Stomach (tissue), 8 donors: ENCODE measurements at regions not wholly inside any gene's neighbourhood (a gene's known extent, or its start where the extent isn't known, plus 50 kb on each side); places are given as distances from the start of the nearest gene placed in this dataset.

Source experiments
- DNase-seq, 2 donors: peaks; one replicate each; pipeline versions ENCODE4 v3.0.0 to v3.0.0-alpha.2; 2013 to 2019
- H3K27ac ChIP-seq, 5 donors: fragments of 200-600 bp in 4 of 5; sonication (generic) in 4 of 5; one replicate each; pipeline ENCODE4 v1.5.1; 2013 to 2019; ENCODE audit warnings: mild to moderate bottlenecking in 1 of 5, moderate library complexity in 1 of 5
- H3K27me3 ChIP-seq, 3 donors: fragments of 200-600 bp; sonication (generic); one replicate each; pipeline ENCODE4 v1.5.1; 2017 to 2019; ENCODE audit warnings: mixed run types in 1 of 3
- H3K36me3 ChIP-seq, 4 donors: fragments of 200-600 bp; sonication (generic); 1 replicate in 3 of 4; 2 replicates in 1 of 4; pipeline ENCODE4 v1.5.1; 2016 to 2019
- H3K4me1 ChIP-seq, 4 donors: fragments of 200-600 bp; sonication (generic); one replicate each; pipeline ENCODE4 v1.5.1; 2016 to 2019
- H3K4me3 ChIP-seq, 4 donors: fragments of 200-600 bp; sonication (generic) in 3 of 4; one replicate each; pipeline ENCODE4 v1.5.1; 2016 to 2019; ENCODE audit warnings: mild to moderate bottlenecking in 1 of 4
- H3K9me3 ChIP-seq, 4 donors: fragments of 200-600 bp; sonication (generic); one replicate each; pipeline ENCODE4 v1.5.1; 2016 to 2019
- CTCF ChIP-seq, 7 experiments: fragments of 450-650 bp in 4 of 7; fragments of 200-600 bp in 3 of 7; sonication (generic) in 3 of 7; IDR thresholded peaks; one replicate each; pipeline ENCODE4 v1.5.1; 2016 to 2019; ENCODE audit warnings: antibody characterized with exemption in 7 of 7, control low read depth in 2 of 7, mild to moderate bottlenecking in 1 of 7
- EP300 ChIP-seq: sonication (generic); formaldehyde crosslinking; IDR thresholded peaks from one replicate; pipeline ENCODE4 v1.6.1; 2017; ENCODE audit warnings: antibody characterized with exemption
- POLR2A ChIP-seq, 4 donors: fragments of 450-650 bp; IDR thresholded peaks; one replicate each; pipeline ENCODE4 v1.6.1; 2016; ENCODE audit warnings: antibody characterized with exemption in 4 of 4, control low read depth in 2 of 4, mild to moderate bottlenecking in 1 of 4, moderate library complexity in 1 of 4
- POLR2AphosphoS5 ChIP-seq, 3 donors: sonication (generic); formaldehyde crosslinking; IDR thresholded peaks; one replicate each; pipeline ENCODE4 v1.6.1; 2016; ENCODE audit warnings: antibody characterized with exemption in 3 of 3
- whole genome bisulfite sequencing, 5 donors: extraction: QIAGEN DNeasy Blood & Tissue Kit in 3 of 5; methylation state at CpG; one replicate each; pipeline versions ENCODE4 v1.1.5 to v1.1.7; 2013 to 2018; 5-methylcytosine and 5-hydroxymethylcytosine counted together
- intact Hi-C: fragments of 100-400 bp; cut with DNase I; formaldehyde crosslinking; loops from one replicate; pipeline ENCODE4 v1.15.1; 2023; ENCODE audit warnings: low total_unique reads
- donor health status: healthy with polysubstance abuse.
- donor health status: Bipolar disorder and iron deficiency.
- donor health status: healthy.

- intact Hi-C loops: no loop called here
- Histone ChIP-seq H3K9me3 (no peaks in the 10 kb centered on the region), H3K27ac (no peak overlapping the region), H3K27me3 (no peaks in the 10 kb centered on the region), H3K36me3 (no peaks in the 10 kb centered on the region), H3K4me1 (no peaks in the 10 kb centered on the region), H3K4me3 (no peak overlapping the region)
- no peak for TF ChIP-seq POLR2AphosphoS5 (IDR thresholded peaks at IDR 0.05)
- TF ChIP-seq EP300: no peak
- no peak for TF ChIP-seq POLR2A (IDR thresholded peaks at IDR 0.05)
- 86 to 92% (median 87%) methylated on average over 4 of the region's 4 CpGs for WGBS, 5 donors
- DNase-seq: peak in 1 of 2 donors; percentile 37
Observed at GRCh38 chr3:86814321-86814720, 176.6 kb downstream of the VGLL3 start.

- Histone ChIP-seq H3K27ac (no peak overlapping the region), H3K4me3 (no peak overlapping the region), H3K36me3 (no peaks in the 10 kb centered on the region), H3K4me1 (no peaks in the 10 kb centered on the region), H3K9me3 (peaks cover 0 to 5% (median 0%) of the 10 kb centered on the region in 4 donors), H3K27me3 (no peaks in the 10 kb centered on the region)
- DNase-seq: no peak
- TF ChIP-seq EP300 (no peak), POLR2A (IDR thresholded peaks at IDR 0.05) (no peak), CTCF (IDR thresholded peaks at IDR 0.05) (no peak), POLR2AphosphoS5 (IDR thresholded peaks at IDR 0.05) (no peak)
- intact Hi-C loops: no loop called here
- WGBS, 5 donors: 89 to 93% (median 92%) methylated on average over 3 of the region's 3 CpGs
Observed at GRCh38 chr3:86801921-86802320, 189.0 kb downstream of the VGLL3 start.

GRCh38 chr3:86801066-86801465, 189.9 kb downstream of the VGLL3 start:
- no peaks in the 10 kb centered on the region for H3K36me3 ChIP-seq
- H3K4me1 ChIP-seq: no peaks in the 10 kb centered on the region
- no peak for DNase-seq
- no peaks in the 10 kb centered on the region for H3K27me3 ChIP-seq
- no peak overlapping the region for H3K4me3 ChIP-seq
- TF ChIP-seq POLR2AphosphoS5 (IDR thresholded peaks at IDR 0.05) (no peak), CTCF (IDR thresholded peaks at IDR 0.05) (no peak), EP300 (no peak), POLR2A (IDR thresholded peaks at IDR 0.05) (no peak)
- intact Hi-C loops: no loop called here
- 71 to 91% (median 78%) methylated on average over 1 of the region's 1 CpG for WGBS, 5 donors
- H3K9me3 ChIP-seq: no peaks in the 10 kb centered on the region
- no peak overlapping the region for H3K27ac ChIP-seq

GRCh38 chr3:86800116-86800515, 190.8 kb downstream of the VGLL3 start:
- H3K4me1 ChIP-seq: no peaks in the 10 kb centered on the region
- H3K36me3 ChIP-seq: no peaks in the 10 kb centered on the region
- H3K4me3 ChIP-seq: no peak overlapping the region
- 48 to 78% (median 66%) methylated on average over 3 of the region's 3 CpGs for WGBS, 5 donors
- DNase-seq: no peak
- no peaks in the 10 kb centered on the region for H3K27me3 ChIP-seq
- TF ChIP-seq POLR2A (IDR thresholded peaks at IDR 0.05): no peak
- TF ChIP-seq CTCF (IDR thresholded peaks at IDR 0.05): no peak
- no peak for TF ChIP-seq EP300
- no peak for TF ChIP-seq POLR2AphosphoS5 (IDR thresholded peaks at IDR 0.05)
- H3K9me3 ChIP-seq: no peaks in the 10 kb centered on the region
- intact Hi-C loops: no loop called here
- no peak overlapping the region for H3K27ac ChIP-seq

- TF ChIP-seq POLR2AphosphoS5 (IDR thresholded peaks at IDR 0.05) (no peak), CTCF (IDR thresholded peaks at IDR 0.05) (no peak), POLR2A (IDR thresholded peaks at IDR 0.05) (no peak), EP300 (no peak)
- H3K36me3 ChIP-seq: no peaks in the 10 kb centered on the region
- no peak overlapping the region for H3K4me3 ChIP-seq
- intact Hi-C loops: no loop called here
- no peaks in the 10 kb centered on the region for H3K27me3 ChIP-seq
- no peaks in the 10 kb centered on the region for H3K9me3 ChIP-seq
- no peak overlapping the region for H3K27ac ChIP-seq
- 81 to 91% (median 85%) methylated on average over 1 of the region's 1 CpG for WGBS, 5 donors
- no peak for DNase-seq
- H3K4me1 ChIP-seq: peaks cover 0 to 16% (median 0%) of the 10 kb centered on the region in 4 donors
Observed at GRCh38 chr3:86797946-86798345, 193.0 kb downstream of the VGLL3 start.
